ENCODE measurements at regions not wholly inside any gene's neighbourhood (a gene's known extent, or its start where the extent isn't known, plus 50 kb on each side); places are given as distances from the start of the nearest gene placed in this dataset.

DNA sequence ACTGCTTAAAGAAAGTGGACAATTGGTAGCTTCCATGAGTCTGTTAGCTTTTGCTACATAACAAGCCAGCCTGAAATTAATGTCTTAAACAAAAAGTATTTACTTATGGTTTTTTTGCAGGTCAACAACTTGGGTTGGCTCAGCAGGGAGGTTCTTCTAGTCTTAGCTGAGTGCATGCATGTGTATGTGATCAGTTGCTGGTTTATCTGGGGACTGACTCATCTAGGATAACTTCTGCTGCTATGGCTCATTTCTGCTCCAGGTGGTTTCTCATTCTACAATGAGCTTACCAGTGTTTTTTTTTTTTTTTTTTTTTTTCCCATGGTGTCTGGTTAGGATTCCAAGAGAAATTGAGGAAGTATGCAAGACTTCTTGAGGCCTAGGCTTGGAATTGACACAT is 244.7 kb downstream of the NSUN3 start:
- H3K4me1 ChIP-seq (ENCODE audit: control insufficient read depth, insufficient read depth, low read length): no peaks in the 10 kb centered on the region
- no peaks in the 10 kb centered on the region for H3K9me3 ChIP-seq (ENCODE audit: control insufficient read depth, insufficient read depth, low read depth, low read length)
- H3K36me3 ChIP-seq (ENCODE audit: control insufficient read depth in 2 of 2, insufficient read depth in 1 of 2, low read length in 2 of 2): no peaks in the 10 kb centered on the region
- TF ChIP-seq SETDB1 (IDR thresholded peaks at IDR 0.05; ENCODE audit: insufficient read length, low read length): peak; percentile 43
- no peak for TF ChIP-seq MYNN (tag by site-specific recombination; IDR thresholded peaks at IDR 0.05; ENCODE audit: borderline replicate concordance)
- H3K4me3 ChIP-seq (ENCODE audit: low read depth, low read length): no peak overlapping the region
- CTCF ChIA-PET: interaction anchor here (1.1 kb wide), 1 partner anchor 58 kb away, joined by 3 read pairs; no protein-coding TSS in a partner anchor
- POLR2A ChIA-PET: no interaction called here
- H3K27ac ChIP-seq (ENCODE audit: extremely low read depth, low read depth, low read length): no peak overlapping the region

DNA sequence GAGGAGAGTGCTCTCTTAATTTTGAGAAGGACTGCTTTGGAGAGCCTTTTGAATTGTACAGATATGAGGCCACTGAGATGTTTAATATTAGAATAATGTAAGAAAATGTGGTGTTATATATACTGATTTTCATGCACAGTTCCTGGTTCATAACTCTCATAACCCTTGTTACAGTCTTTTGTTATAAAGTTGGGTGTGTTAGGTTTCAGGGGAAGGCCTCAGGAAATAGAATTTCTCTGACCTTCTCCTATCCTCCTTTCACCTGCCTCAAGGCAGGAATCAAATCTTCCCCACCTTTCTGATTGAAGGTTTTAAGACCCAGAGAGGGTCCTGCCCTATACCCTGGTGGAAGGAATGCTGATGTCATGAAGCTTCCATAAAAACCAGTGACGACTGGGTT is 245.9 kb downstream of the NSUN3 start:
- H3K4me1 ChIP-seq (ENCODE audit: control insufficient read depth, insufficient read depth, low read length): no peaks in the 10 kb centered on the region
- H3K9me3 ChIP-seq (ENCODE audit: control insufficient read depth, insufficient read depth, low read depth, low read length): no peaks in the 10 kb centered on the region
- TF ChIP-seq, protein P1, sequence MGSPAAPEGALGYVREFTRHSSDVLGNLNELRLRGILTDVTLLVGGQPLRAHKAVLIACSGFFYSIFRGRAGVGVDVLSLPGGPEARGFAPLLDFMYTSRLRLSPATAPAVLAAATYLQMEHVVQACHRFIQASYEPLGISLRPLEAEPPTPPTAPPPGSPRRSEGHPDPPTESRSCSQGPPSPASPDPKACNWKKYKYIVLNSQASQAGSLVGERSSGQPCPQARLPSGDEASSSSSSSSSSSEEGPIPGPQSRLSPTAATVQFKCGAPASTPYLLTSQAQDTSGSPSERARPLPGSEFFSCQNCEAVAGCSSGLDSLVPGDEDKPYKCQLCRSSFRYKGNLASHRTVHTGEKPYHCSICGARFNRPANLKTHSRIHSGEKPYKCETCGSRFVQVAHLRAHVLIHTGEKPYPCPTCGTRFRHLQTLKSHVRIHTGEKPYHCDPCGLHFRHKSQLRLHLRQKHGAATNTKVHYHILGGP (tag by site-specific recombination; IDR thresholded peaks at IDR 0.05): no peak
- TF ChIP-seq, protein P2, sequence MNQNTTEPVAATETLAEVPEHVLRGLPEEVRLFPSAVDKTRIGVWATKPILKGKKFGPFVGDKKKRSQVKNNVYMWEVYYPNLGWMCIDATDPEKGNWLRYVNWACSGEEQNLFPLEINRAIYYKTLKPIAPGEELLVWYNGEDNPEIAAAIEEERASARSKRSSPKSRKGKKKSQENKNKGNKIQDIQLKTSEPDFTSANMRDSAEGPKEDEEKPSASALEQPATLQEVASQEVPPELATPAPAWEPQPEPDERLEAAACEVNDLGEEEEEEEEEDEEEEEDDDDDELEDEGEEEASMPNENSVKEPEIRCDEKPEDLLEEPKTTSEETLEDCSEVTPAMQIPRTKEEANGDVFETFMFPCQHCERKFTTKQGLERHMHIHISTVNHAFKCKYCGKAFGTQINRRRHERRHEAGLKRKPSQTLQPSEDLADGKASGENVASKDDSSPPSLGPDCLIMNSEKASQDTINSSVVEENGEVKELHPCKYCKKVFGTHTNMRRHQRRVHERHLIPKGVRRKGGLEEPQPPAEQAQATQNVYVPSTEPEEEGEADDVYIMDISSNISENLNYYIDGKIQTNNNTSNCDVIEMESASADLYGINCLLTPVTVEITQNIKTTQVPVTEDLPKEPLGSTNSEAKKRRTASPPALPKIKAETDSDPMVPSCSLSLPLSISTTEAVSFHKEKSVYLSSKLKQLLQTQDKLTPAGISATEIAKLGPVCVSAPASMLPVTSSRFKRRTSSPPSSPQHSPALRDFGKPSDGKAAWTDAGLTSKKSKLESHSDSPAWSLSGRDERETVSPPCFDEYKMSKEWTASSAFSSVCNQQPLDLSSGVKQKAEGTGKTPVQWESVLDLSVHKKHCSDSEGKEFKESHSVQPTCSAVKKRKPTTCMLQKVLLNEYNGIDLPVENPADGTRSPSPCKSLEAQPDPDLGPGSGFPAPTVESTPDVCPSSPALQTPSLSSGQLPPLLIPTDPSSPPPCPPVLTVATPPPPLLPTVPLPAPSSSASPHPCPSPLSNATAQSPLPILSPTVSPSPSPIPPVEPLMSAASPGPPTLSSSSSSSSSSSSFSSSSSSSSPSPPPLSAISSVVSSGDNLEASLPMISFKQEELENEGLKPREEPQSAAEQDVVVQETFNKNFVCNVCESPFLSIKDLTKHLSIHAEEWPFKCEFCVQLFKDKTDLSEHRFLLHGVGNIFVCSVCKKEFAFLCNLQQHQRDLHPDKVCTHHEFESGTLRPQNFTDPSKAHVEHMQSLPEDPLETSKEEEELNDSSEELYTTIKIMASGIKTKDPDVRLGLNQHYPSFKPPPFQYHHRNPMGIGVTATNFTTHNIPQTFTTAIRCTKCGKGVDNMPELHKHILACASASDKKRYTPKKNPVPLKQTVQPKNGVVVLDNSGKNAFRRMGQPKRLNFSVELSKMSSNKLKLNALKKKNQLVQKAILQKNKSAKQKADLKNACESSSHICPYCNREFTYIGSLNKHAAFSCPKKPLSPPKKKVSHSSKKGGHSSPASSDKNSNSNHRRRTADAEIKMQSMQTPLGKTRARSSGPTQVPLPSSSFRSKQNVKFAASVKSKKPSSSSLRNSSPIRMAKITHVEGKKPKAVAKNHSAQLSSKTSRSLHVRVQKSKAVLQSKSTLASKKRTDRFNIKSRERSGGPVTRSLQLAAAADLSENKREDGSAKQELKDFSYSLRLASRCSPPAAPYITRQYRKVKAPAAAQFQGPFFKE (tag by site-specific recombination; IDR thresholded peaks at IDR 0.05; ENCODE audit: borderline replicate concordance): no peak
- TF ChIP-seq ZNF654 (tag by site-specific recombination; IDR thresholded peaks at IDR 0.05; ENCODE audit: low read depth) (no peak), KLF16 (tag by site-specific recombination; IDR thresholded peaks at IDR 0.05) (no peak), ZNF529 (tag by site-specific recombination; IDR thresholded peaks at IDR 0.05; ENCODE audit: insufficient replicate concordance) (no peak), SALL2 (tag by site-specific recombination; IDR thresholded peaks at IDR 0.05; ENCODE audit: borderline replicate concordance) (no peak), MZF1 (tag by site-specific recombination; IDR thresholded peaks at IDR 0.05; ENCODE audit: borderline replicate concordance) (no peak), ZFP69B (tag by site-specific recombination; IDR thresholded peaks at IDR 0.05) (no peak), ZNF48 (tag by site-specific recombination; IDR thresholded peaks at IDR 0.05) (no peak), ZNF76 (tag by site-specific recombination; IDR thresholded peaks at IDR 0.05; ENCODE audit: borderline replicate concordance, low read depth) (no peak), YY2 (tag by site-specific recombination; IDR thresholded peaks at IDR 0.05) (no peak), EGR2 (tag by site-specific recombination; IDR thresholded peaks at IDR 0.05; ENCODE audit: low read depth) (no peak), ZBTB8A (tag by site-specific recombination; IDR thresholded peaks at IDR 0.05) (no peak), KLF9 (tag by site-specific recombination; IDR thresholded peaks at IDR 0.05; ENCODE audit: low read depth) (no peak)
- TF ChIP-seq, protein P3, sequence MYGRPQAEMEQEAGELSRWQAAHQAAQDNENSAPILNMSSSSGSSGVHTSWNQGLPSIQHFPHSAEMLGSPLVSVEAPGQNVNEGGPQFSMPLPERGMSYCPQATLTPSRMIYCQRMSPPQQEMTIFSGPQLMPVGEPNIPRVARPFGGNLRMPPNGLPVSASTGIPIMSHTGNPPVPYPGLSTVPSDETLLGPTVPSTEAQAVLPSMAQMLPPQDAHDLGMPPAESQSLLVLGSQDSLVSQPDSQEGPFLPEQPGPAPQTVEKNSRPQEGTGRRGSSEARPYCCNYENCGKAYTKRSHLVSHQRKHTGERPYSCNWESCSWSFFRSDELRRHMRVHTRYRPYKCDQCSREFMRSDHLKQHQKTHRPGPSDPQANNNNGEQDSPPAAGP (tag by site-specific recombination; IDR thresholded peaks at IDR 0.05): no peak
- TF ChIP-seq, protein P4, sequence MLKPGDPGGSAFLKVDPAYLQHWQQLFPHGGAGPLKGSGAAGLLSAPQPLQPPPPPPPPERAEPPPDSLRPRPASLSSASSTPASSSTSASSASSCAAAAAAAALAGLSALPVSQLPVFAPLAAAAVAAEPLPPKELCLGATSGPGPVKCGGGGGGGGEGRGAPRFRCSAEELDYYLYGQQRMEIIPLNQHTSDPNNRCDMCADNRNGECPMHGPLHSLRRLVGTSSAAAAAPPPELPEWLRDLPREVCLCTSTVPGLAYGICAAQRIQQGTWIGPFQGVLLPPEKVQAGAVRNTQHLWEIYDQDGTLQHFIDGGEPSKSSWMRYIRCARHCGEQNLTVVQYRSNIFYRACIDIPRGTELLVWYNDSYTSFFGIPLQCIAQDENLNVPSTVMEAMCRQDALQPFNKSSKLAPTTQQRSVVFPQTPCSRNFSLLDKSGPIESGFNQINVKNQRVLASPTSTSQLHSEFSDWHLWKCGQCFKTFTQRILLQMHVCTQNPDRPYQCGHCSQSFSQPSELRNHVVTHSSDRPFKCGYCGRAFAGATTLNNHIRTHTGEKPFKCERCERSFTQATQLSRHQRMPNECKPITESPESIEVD (tag by site-specific recombination; IDR thresholded peaks at IDR 0.05): no peak
- no peaks in the 10 kb centered on the region for H3K36me3 ChIP-seq (ENCODE audit: control insufficient read depth in 2 of 2, insufficient read depth in 1 of 2, low read length in 2 of 2)
- ChIA-PET CTCF (no interaction called here), POLR2A (no interaction called here)
- no peak overlapping the region for H3K27ac ChIP-seq (ENCODE audit: extremely low read depth, low read depth, low read length)
- H3K4me3 ChIP-seq (ENCODE audit: low read depth, low read length): no peak overlapping the region

All from HEK293 (cell line).